HEK293 (cell line): ENCODE measurements at regions not wholly inside any gene's neighbourhood (a gene's known extent, or its start where the extent isn't known, plus 50 kb on each side); places are given as distances from the start of the nearest gene placed in this dataset.

Experiments
- CTCF ChIP-seq: fragments of 450-650 bp; formaldehyde crosslinking; IDR thresholded peaks from 2 replicates; pipeline ENCODE4 v1.5.1; 2016; ENCODE audit warnings: missing biosample characterization, missing genetic modification characterization
- SALL2 ChIP-seq: fragments of 450-650 bp; formaldehyde crosslinking; IDR thresholded peaks from 2 replicates; pipeline ENCODE4 v1.5.0; 2017; ENCODE audit warnings: missing biosample characterization, mild to moderate bottlenecking, missing genetic modification characterization, borderline replicate concordance
- YY1 ChIP-seq: fragments of 450-650 bp; formaldehyde crosslinking; IDR thresholded peaks from 2 replicates; pipeline ENCODE4 v1.5.1; 2018; ENCODE audit warnings: missing biosample characterization, missing genetic modification characterization
- ZBTB1 ChIP-seq: fragments of 450-650 bp; formaldehyde crosslinking; IDR thresholded peaks from 2 replicates; pipeline ENCODE4 v1.5.1; 2016; ENCODE audit warnings: missing biosample characterization, missing genetic modification characterization
- ZBTB49 ChIP-seq: fragments of 450-650 bp; formaldehyde crosslinking; IDR thresholded peaks from 2 replicates; pipeline ENCODE4 v1.5.1; 2016; ENCODE audit warnings: missing biosample characterization, missing genetic modification characterization, low read depth
- ZNF146 ChIP-seq: fragments of 450-650 bp; formaldehyde crosslinking; IDR thresholded peaks from 2 replicates; pipeline ENCODE4 v1.5.1; 2016; ENCODE audit warnings: missing biosample characterization, missing genetic modification characterization
- ZNF2 ChIP-seq: fragments of 450-650 bp; formaldehyde crosslinking; IDR thresholded peaks from 2 replicates; pipeline ENCODE4 v1.5.1; 2016; ENCODE audit warnings: missing biosample characterization, missing genetic modification characterization
- ZNF221 ChIP-seq: fragments of 450-650 bp; formaldehyde crosslinking; IDR thresholded peaks from 2 replicates; pipeline ENCODE4 v1.5.1; 2017; ENCODE audit warnings: missing biosample characterization, missing genetic modification characterization, borderline replicate concordance
- ZNF239 ChIP-seq: fragments of 450-650 bp; formaldehyde crosslinking; IDR thresholded peaks from 2 replicates; pipeline ENCODE4 v1.5.1; 2016; ENCODE audit warnings: missing biosample characterization, missing genetic modification characterization
- ZNF416 ChIP-seq: fragments of 450-650 bp; formaldehyde crosslinking; IDR thresholded peaks from 2 replicates; pipeline ENCODE4 v1.5.1; 2016; ENCODE audit warnings: missing biosample characterization, missing genetic modification characterization
- ZNF488 ChIP-seq: fragments of 450-650 bp; formaldehyde crosslinking; IDR thresholded peaks from 2 replicates; pipeline ENCODE4 v1.5.1; 2016; ENCODE audit warnings: missing biosample characterization, missing genetic modification characterization
- ZNF530 ChIP-seq: fragments of 450-650 bp; formaldehyde crosslinking; IDR thresholded peaks from 2 replicates; pipeline ENCODE4 v1.5.1; 2016; ENCODE audit warnings: low read depth, missing biosample characterization, missing genetic modification characterization
- ZNF549 ChIP-seq: fragments of 450-650 bp; IDR thresholded peaks from 2 replicates; pipeline ENCODE4 v1.5.1; 2018; ENCODE audit warnings: missing biosample characterization, missing genetic modification characterization, mild to moderate bottlenecking, inconsistent platforms, moderate library complexity
- ZNF768 ChIP-seq: fragments of 450-650 bp; formaldehyde crosslinking; IDR thresholded peaks from 2 replicates; pipeline ENCODE4 v1.5.1; 2018; ENCODE audit warnings: missing biosample characterization, mild to moderate bottlenecking, missing genetic modification characterization

- no peak for TF ChIP-seq ZNF221 (tag by site-specific recombination)
- no peak for TF ChIP-seq CTCF (tag by site-specific recombination)
- TF ChIP-seq YY1 (tag by site-specific recombination), result no peak
- no peak for TF ChIP-seq ZNF239 (tag by site-specific recombination)
- no peak for TF ChIP-seq ZNF768 (tag by site-specific recombination)
- TF ChIP-seq ZNF488, result no peak
- no peak for TF ChIP-seq ZNF549 (tag by site-specific recombination)
- no peak for TF ChIP-seq SALL2 (tag by site-specific recombination)
- TF ChIP-seq ZNF146 (tag by site-specific recombination), result no peak
- TF ChIP-seq ZNF2 (tag by site-specific recombination), result no peak
- no peak for TF ChIP-seq ZNF530 (tag by site-specific recombination)
- no peak for TF ChIP-seq ZBTB1 (tag by site-specific recombination)
- no peak for TF ChIP-seq ZNF416 (tag by site-specific recombination)
- no peak for TF ChIP-seq ZBTB49 (tag by site-specific recombination)
These were observed 627.6 kb downstream of the MCTP2 start for GRCh38 chr15:94858920-94859319.
